ENCODE measurements at regions not wholly inside any gene's neighbourhood (a gene's known extent, or its start where the extent isn't known, plus 50 kb on each side); places are given as distances from the start of the nearest gene placed in this dataset.

DNA sequence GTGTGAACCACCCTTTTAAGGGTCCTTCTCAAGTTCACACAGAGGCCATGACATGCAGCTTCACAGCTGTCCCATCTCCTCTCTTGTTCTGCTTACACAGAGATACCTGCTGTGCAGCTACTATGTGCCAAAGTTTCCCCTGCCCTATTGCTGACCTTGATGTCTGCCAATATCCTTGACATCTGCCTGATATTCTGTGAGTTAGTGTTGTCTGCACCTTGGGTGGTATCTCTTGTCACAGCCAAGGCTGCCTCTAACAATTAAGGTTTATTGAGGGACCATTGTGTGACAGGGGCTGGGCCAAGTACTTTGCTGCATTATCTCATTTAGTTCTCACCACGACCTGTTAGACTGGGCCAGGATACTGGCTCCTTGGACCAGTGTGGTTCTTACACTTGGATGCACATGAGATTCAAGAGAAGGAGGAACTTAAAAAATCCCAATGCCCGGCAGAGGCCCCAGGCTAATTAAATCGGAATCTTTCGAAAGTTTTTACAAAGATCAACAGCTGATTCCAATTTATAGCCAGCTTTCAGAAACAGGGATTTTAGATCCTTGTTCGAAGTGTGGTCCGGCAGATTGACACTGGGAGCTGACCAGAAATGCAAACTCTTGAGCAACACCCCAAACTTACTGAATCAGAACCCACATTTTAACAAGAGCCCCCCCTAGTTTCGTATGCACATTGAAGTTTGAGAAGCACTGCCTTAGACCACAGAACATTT lies 178.6 kb downstream of the SATB1 start:
- no peak for TF ChIP-seq CTCF (conservative IDR thresholded peaks at IDR 0.05)
- DNase-seq (ENCODE audit: extremely low spot score, unreplicated experiment): no peak
- no peak overlapping the region for H3K27ac Mint-ChIP-seq
- no peak overlapping the region for H3K4me3 Mint-ChIP-seq
- peaks cover 18% of the 10 kb centered on the region for H3K4me1 Mint-ChIP-seq (ENCODE audit: unreplicated experiment)
- H3K27me3 Mint-ChIP-seq: no peaks in the 10 kb centered on the region
- peaks cover 8% of the 10 kb centered on the region for H3K9me3 Mint-ChIP-seq
- peaks cover 4% of the 10 kb centered on the region for H3K36me3 Mint-ChIP-seq

GRCh38 chr3:18245721-18246120 lies 179.4 kb downstream of the SATB1 start:
- H3K27ac Mint-ChIP-seq: no peak overlapping the region
- no peaks in the 10 kb centered on the region for H3K27me3 Mint-ChIP-seq
- no peak for DNase-seq (ENCODE audit: extremely low spot score, unreplicated experiment)
- H3K4me1 Mint-ChIP-seq (ENCODE audit: unreplicated experiment): peaks cover 18% of the 10 kb centered on the region
- TF ChIP-seq CTCF (conservative IDR thresholded peaks at IDR 0.05): no peak
- peaks cover 5% of the 10 kb centered on the region for H3K9me3 Mint-ChIP-seq
- peaks cover under 1% of the 10 kb centered on the region for H3K36me3 Mint-ChIP-seq
- no peak overlapping the region for H3K4me3 Mint-ChIP-seq

- Mint-ChIP-seq H3K27me3 (no peaks in the 10 kb centered on the region), H3K9me3 (peaks cover 5% of the 10 kb centered on the region), H3K4me1 (ENCODE audit: unreplicated experiment) (peaks cover 15% of the 10 kb centered on the region), H3K4me3 (no peak overlapping the region), H3K27ac (no peak overlapping the region), H3K36me3 (no peaks in the 10 kb centered on the region)
- no peak for DNase-seq (ENCODE audit: extremely low spot score, unreplicated experiment)
- no peak for TF ChIP-seq CTCF (conservative IDR thresholded peaks at IDR 0.05)
These were observed 183.3 kb downstream of the SATB1 start for GRCh38 chr3:18241837-18242236.

GRCh38 chr3:18239674-18240073 lies 185.5 kb downstream of the SATB1 start:
- Mint-ChIP-seq H3K27me3 (no peaks in the 10 kb centered on the region), H3K4me1 (ENCODE audit: unreplicated experiment) (peaks cover 13% of the 10 kb centered on the region), H3K9me3 (peaks cover 5% of the 10 kb centered on the region), H3K27ac (no peak overlapping the region), H3K4me3 (no peak overlapping the region), H3K36me3 (no peaks in the 10 kb centered on the region)
- no peak for DNase-seq (ENCODE audit: extremely low spot score, unreplicated experiment)
- no peak for TF ChIP-seq CTCF (conservative IDR thresholded peaks at IDR 0.05)

- H3K4me3 Mint-ChIP-seq: no peak overlapping the region
- no peaks in the 10 kb centered on the region for H3K36me3 Mint-ChIP-seq
- no peaks in the 10 kb centered on the region for H3K27me3 Mint-ChIP-seq
- H3K9me3 Mint-ChIP-seq: peaks cover 5% of the 10 kb centered on the region
- no peak for DNase-seq (ENCODE audit: extremely low spot score, unreplicated experiment)
- no peak overlapping the region for H3K27ac Mint-ChIP-seq
- no peak for TF ChIP-seq CTCF (conservative IDR thresholded peaks at IDR 0.05)
- H3K4me1 Mint-ChIP-seq (ENCODE audit: unreplicated experiment): peaks cover 17% of the 10 kb centered on the region
These were observed 186.3 kb downstream of the SATB1 start for GRCh38 chr3:18238746-18239331.
